ENCODE measurements at regions not wholly inside any gene's neighbourhood (a gene's known extent, or its start where the extent isn't known, plus 50 kb on each side); places are given as distances from the start of the nearest gene placed in this dataset.

- Histone ChIP-seq H4K20me1 (ENCODE audit: insufficient read depth, low read length) (no peaks in the 10 kb centered on the region), H3K4me2 (ENCODE audit: low read length) (no peak overlapping the region), H3K4me1 (ENCODE audit: low read length) (no peaks in the 10 kb centered on the region), H2AFZ (ENCODE audit: low read depth, low read length) (no peak overlapping the region), H3K27ac (ENCODE audit: low read length) (no peak overlapping the region), H3K36me3 (replicated peaks; ENCODE audit: low read depth, low read length) (no peaks in the 10 kb centered on the region), H3K9ac (ENCODE audit: low read length) (no peak overlapping the region), H3K4me3 (ENCODE audit: low read length) (no peak overlapping the region), H3K27me3 (ENCODE audit: low read depth, low read length) (peaks cover 15% of the 10 kb centered on the region), H3K9me3 (ENCODE audit: insufficient read depth, low read length) (no peaks in the 10 kb centered on the region; the same call in 1 of the 2 replicates), H3K79me2 (ENCODE audit: low read length) (no peaks in the 10 kb centered on the region)
- no peak for TF ChIP-seq CTCF (IDR thresholded peaks at IDR 0.05; ENCODE audit: low read depth, low read length)
- TF ChIP-seq EZH2phosphoT487 (IDR thresholded peaks at IDR 0.05; ENCODE audit: low read depth): no peak
Measured at GRCh38 chr1:227449741-227450441, 113.5 kb upstream of the ZNF678 start.

- H3K27ac ChIP-seq (ENCODE audit: low read length): no peak overlapping the region
- H4K20me1 ChIP-seq (ENCODE audit: insufficient read depth, low read length): no peaks in the 10 kb centered on the region
- H3K27me3 ChIP-seq (ENCODE audit: low read depth, low read length): peaks cover 14% of the 10 kb centered on the region
- no peaks in the 10 kb centered on the region for H3K4me1 ChIP-seq (ENCODE audit: low read length)
- H3K9me3 ChIP-seq (ENCODE audit: insufficient read depth, low read length): no peaks in the 10 kb centered on the region; the same call in 1 of the 2 replicates
- no peak overlapping the region for H3K4me2 ChIP-seq (ENCODE audit: low read length)
- no peak overlapping the region for H2AFZ ChIP-seq (ENCODE audit: low read depth, low read length)
- H3K9ac ChIP-seq (ENCODE audit: low read length): no peak overlapping the region
- no peaks in the 10 kb centered on the region for H3K79me2 ChIP-seq (ENCODE audit: low read length)
- no peak for TF ChIP-seq EZH2phosphoT487 (IDR thresholded peaks at IDR 0.05; ENCODE audit: low read depth)
- TF ChIP-seq CTCF (IDR thresholded peaks at IDR 0.05; ENCODE audit: low read depth, low read length): peak; percentile 55
- H3K4me3 ChIP-seq (ENCODE audit: low read length): no peak overlapping the region
- H3K36me3 ChIP-seq (replicated peaks; ENCODE audit: low read depth, low read length): no peaks in the 10 kb centered on the region
Measured at GRCh38 chr1:227449051-227449450, 114.3 kb upstream of the ZNF678 start.

- TF ChIP-seq CTCF (IDR thresholded peaks at IDR 0.05; ENCODE audit: low read depth, low read length) (no peak), EZH2phosphoT487 (IDR thresholded peaks at IDR 0.05; ENCODE audit: low read depth) (no peak)
- Histone ChIP-seq H3K27me3 (ENCODE audit: low read depth, low read length) (peaks cover 14% of the 10 kb centered on the region), H3K9me3 (ENCODE audit: insufficient read depth, low read length) (no peaks in the 10 kb centered on the region; the same call in 1 of the 2 replicates), H3K27ac (ENCODE audit: low read length) (no peak overlapping the region), H4K20me1 (ENCODE audit: insufficient read depth, low read length) (no peaks in the 10 kb centered on the region), H3K4me3 (ENCODE audit: low read length) (no peak overlapping the region), H3K4me1 (ENCODE audit: low read length) (no peaks in the 10 kb centered on the region), H3K4me2 (ENCODE audit: low read length) (no peak overlapping the region), H3K9ac (ENCODE audit: low read length) (no peak overlapping the region), H2AFZ (ENCODE audit: low read depth, low read length) (no peak overlapping the region), H3K79me2 (ENCODE audit: low read length) (no peaks in the 10 kb centered on the region), H3K36me3 (replicated peaks; ENCODE audit: low read depth, low read length) (no peaks in the 10 kb centered on the region)
Measured at GRCh38 chr1:227447531-227447990, 115.8 kb upstream of the ZNF678 start.

GRCh38 chr1:227445746-227446145 is 117.6 kb upstream of the ZNF678 start:
- TF ChIP-seq CTCF (IDR thresholded peaks at IDR 0.05; ENCODE audit: low read depth, low read length) (no peak), EZH2phosphoT487 (IDR thresholded peaks at IDR 0.05; ENCODE audit: low read depth) (no peak)
- Histone ChIP-seq H3K9ac (ENCODE audit: low read length) (no peak overlapping the region), H3K79me2 (ENCODE audit: low read length) (no peaks in the 10 kb centered on the region)

More at GRCh38 chr1:227445746-227446145, 117.6 kb upstream of the ZNF678 start:
- Histone ChIP-seq H3K36me3 (replicated peaks; ENCODE audit: low read depth, low read length) (no peaks in the 10 kb centered on the region), H3K4me2 (ENCODE audit: low read length) (no peak overlapping the region), H3K27me3 (ENCODE audit: low read depth, low read length) (peaks cover 10% of the 10 kb centered on the region), H3K27ac (ENCODE audit: low read length) (no peak overlapping the region), H4K20me1 (ENCODE audit: insufficient read depth, low read length) (no peaks in the 10 kb centered on the region), H3K9me3 (ENCODE audit: insufficient read depth, low read length) (no peaks in the 10 kb centered on the region; the same call in 1 of the 2 replicates), H2AFZ (ENCODE audit: low read depth, low read length) (no peak overlapping the region), H3K4me3 (ENCODE audit: low read length) (no peak overlapping the region), H3K4me1 (ENCODE audit: low read length) (no peaks in the 10 kb centered on the region)
